ENCODE measurements at regions not wholly inside any gene's neighbourhood (a gene's known extent, or its start where the extent isn't known, plus 50 kb on each side); places are given as distances from the start of the nearest gene placed in this dataset.

DNA sequence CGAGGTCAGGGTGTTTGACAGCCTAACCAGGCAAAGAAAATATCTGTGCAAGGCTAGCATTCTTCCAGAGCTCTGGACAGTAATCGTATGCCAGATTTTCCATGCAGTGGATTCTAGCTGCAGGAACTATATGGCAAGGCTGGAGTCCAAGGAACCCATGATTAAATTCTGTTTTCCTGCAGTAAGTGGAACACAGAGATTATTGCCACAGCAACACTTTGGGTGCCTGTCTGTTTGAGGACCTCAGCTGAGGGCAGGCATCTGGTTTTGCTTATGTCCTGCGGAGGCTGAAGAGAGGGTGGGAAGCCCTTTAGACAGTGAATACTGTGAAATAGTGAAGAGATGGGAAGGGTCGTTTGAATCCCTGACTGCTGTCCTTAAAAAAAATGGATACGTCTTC, 104.4 kb downstream of the DAD1 start:
- TF ChIP-seq, protein P1, sequence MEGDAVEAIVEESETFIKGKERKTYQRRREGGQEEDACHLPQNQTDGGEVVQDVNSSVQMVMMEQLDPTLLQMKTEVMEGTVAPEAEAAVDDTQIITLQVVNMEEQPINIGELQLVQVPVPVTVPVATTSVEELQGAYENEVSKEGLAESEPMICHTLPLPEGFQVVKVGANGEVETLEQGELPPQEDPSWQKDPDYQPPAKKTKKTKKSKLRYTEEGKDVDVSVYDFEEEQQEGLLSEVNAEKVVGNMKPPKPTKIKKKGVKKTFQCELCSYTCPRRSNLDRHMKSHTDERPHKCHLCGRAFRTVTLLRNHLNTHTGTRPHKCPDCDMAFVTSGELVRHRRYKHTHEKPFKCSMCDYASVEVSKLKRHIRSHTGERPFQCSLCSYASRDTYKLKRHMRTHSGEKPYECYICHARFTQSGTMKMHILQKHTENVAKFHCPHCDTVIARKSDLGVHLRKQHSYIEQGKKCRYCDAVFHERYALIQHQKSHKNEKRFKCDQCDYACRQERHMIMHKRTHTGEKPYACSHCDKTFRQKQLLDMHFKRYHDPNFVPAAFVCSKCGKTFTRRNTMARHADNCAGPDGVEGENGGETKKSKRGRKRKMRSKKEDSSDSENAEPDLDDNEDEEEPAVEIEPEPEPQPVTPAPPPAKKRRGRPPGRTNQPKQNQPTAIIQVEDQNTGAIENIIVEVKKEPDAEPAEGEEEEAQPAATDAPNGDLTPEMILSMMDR (conservative IDR thresholded peaks at IDR 0.05) = no peak
- TF ChIP-seq ZFX (IDR thresholded peaks at IDR 0.05) = no peak

All from C4-2B (cell line).